ENCODE measurements at regions not wholly inside any gene's neighbourhood (a gene's known extent, or its start where the extent isn't known, plus 50 kb on each side); places are given as distances from the start of the nearest gene placed in this dataset.

- TF ChIP-seq EZH2 (IDR thresholded peaks at IDR 0.05; ENCODE audit: low read depth) (no peak), CTCF (conservative IDR thresholded peaks at IDR 0.05) (no peak)
These were observed 559.0 kb downstream of the PCDH17 start for GRCh38 chr13:58190577-58190976.
